K562 (cell line): ENCODE measurements at regions not wholly inside any gene's neighbourhood (a gene's known extent, or its start where the extent isn't known, plus 50 kb on each side); places are given as distances from the start of the nearest gene placed in this dataset.

Experiments used
- ARHGAP35 ChIP-seq: fragments of 450-650 bp; IDR thresholded peaks from 2 replicates; pipeline ENCODE4 v1.6.1; 2018; ENCODE audit not compliant: partially characterized antibody
- CREB1 ChIP-seq, 2 experiments: sonication (generic) in 1 of 2; formaldehyde crosslinking in 1 of 2; IDR thresholded peaks; 2 replicates each; pipeline versions ENCODE4 v1.6.1 to v1.8.0; 2012 to 2022; ENCODE audit warnings: inconsistent platforms in 1 of 2, mild to moderate bottlenecking in 1 of 2, missing genetic modification reagents in 1 of 2, moderate library complexity in 1 of 2
- CREM ChIP-seq: IDR thresholded peaks from 2 replicates; pipeline ENCODE4 v1.6.1; 2014; ENCODE audit warnings: antibody characterized with exemption, low read depth
- ESRRA ChIP-seq: fragments of 450-650 bp; IDR thresholded peaks from 2 replicates; pipeline ENCODE4 v1.6.1; 2014; ENCODE audit warnings: low read depth, mild to moderate bottlenecking, moderate library complexity, borderline replicate concordance
- FOXM1 ChIP-seq, 2 experiments: fragments of 450-650 bp in 1 of 2; sonication (generic) in 1 of 2; formaldehyde crosslinking in 1 of 2; IDR thresholded peaks; 2 replicates each; pipeline versions ENCODE4 v1.6.1 to v1.9.0; 2017 to 2022; ENCODE audit warnings: low read depth in 2 of 2, mild to moderate bottlenecking in 2 of 2, missing genetic modification reagents in 1 of 2, moderate library complexity in 1 of 2
- SAP30 ChIP-seq: fragments of 200-600 bp; sonication (generic); IDR thresholded peaks from 2 replicates; pipeline ENCODE4 v1.6.1; 2012; ENCODE audit warnings: borderline replicate concordance, low read depth, mild to moderate bottlenecking, moderate library complexity, low read length, control low read depth, inconsistent platforms; ENCODE audit not compliant: insufficient read depth, poor library complexity, severe bottlenecking
- TEAD4 ChIP-seq, 2 experiments: sonication (generic) in 1 of 2; formaldehyde crosslinking in 1 of 2; IDR thresholded peaks; 2 replicates each; pipeline versions ENCODE4 v1.6.1 to v1.8.0; 2012 to 2022; ENCODE audit warnings: borderline replicate concordance in 1 of 2, inconsistent platforms in 1 of 2, low read length in 1 of 2, mild to moderate bottlenecking in 1 of 2, missing genetic modification reagents in 1 of 2

GRCh38 chr13:63156816-63157215 is 1741.2 kb upstream of the PCDH20 start:
- TF ChIP-seq FOXM1 (IDR thresholded peaks at IDR 0.05; ENCODE audit: low read depth): no peak
- TF ChIP-seq FOXM1 (CRISPR knock-in tag; IDR thresholded peaks at IDR 0.05; ENCODE audit: low read depth): no peak
- TF ChIP-seq CREM: no peak
- TF ChIP-seq CREB1 (IDR thresholded peaks at IDR 0.05): no peak
- TF ChIP-seq CREB1 (CRISPR knock-in tag; IDR thresholded peaks at IDR 0.05): no peak
- no peak for TF ChIP-seq ESRRA
- TF ChIP-seq ARHGAP35: no peak
- TF ChIP-seq TEAD4 (IDR thresholded peaks at IDR 0.05; ENCODE audit: low read length): no peak
- TF ChIP-seq TEAD4 (CRISPR knock-in tag; IDR thresholded peaks at IDR 0.05; ENCODE audit: borderline replicate concordance): no peak
- no peak for TF ChIP-seq SAP30
